ENCODE measurements at regions not wholly inside any gene's neighbourhood (a gene's known extent, or its start where the extent isn't known, plus 50 kb on each side); places are given as distances from the start of the nearest gene placed in this dataset.

GRCh38 chr3:5425371-5425770 lies 237.9 kb downstream of the EDEM1 start:
- TF ChIP-seq CTCF (IDR thresholded peaks at IDR 0.05; ENCODE audit: insufficient read depth, low read depth, low read length) = no peak
- no peak for TF ChIP-seq EZH2 (IDR thresholded peaks at IDR 0.05; ENCODE audit: insufficient read depth, low read length)
